ENCODE measurements at regions not wholly inside any gene's neighbourhood (a gene's known extent, or its start where the extent isn't known, plus 50 kb on each side); places are given as distances from the start of the nearest gene placed in this dataset.
"Not testable (repeated sequence)": the region's sequence is repeated elsewhere in the genome, so short reads cannot be mapped to it uniquely, and the experiment has no call there.

DNA sequence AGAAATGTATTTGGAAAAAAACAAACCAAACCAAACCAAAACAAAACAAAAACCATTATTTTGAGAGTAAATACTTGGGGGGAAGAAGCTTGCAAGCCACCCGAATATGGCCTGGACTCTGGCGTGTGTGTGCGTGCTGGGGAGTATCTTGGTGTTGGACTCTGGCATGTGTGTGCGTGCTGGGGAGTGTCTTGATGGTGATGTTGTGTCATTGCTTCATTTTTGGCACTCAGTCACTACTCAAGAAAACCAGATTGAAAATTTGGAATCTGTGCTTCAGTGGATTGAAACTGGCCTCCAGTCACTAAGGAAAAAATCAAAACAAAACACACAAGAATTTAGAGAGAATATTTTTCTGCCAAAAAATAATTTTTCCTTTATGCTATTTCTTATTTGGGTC, 76.1 kb downstream of the ARRDC3 start:
- ChIA-PET POLR2A (no interaction called here), CTCF (interaction anchor here (1.7 kb wide), 1 partner anchor 9 kb away, joined by 4 read pairs; no protein-coding TSS in a partner anchor)
- TF ChIP-seq, protein P1, sequence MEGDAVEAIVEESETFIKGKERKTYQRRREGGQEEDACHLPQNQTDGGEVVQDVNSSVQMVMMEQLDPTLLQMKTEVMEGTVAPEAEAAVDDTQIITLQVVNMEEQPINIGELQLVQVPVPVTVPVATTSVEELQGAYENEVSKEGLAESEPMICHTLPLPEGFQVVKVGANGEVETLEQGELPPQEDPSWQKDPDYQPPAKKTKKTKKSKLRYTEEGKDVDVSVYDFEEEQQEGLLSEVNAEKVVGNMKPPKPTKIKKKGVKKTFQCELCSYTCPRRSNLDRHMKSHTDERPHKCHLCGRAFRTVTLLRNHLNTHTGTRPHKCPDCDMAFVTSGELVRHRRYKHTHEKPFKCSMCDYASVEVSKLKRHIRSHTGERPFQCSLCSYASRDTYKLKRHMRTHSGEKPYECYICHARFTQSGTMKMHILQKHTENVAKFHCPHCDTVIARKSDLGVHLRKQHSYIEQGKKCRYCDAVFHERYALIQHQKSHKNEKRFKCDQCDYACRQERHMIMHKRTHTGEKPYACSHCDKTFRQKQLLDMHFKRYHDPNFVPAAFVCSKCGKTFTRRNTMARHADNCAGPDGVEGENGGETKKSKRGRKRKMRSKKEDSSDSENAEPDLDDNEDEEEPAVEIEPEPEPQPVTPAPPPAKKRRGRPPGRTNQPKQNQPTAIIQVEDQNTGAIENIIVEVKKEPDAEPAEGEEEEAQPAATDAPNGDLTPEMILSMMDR (IDR thresholded peaks at IDR 0.05; ENCODE audit: insufficient read depth, low read length, missing control alignments), result no peak

DNA sequence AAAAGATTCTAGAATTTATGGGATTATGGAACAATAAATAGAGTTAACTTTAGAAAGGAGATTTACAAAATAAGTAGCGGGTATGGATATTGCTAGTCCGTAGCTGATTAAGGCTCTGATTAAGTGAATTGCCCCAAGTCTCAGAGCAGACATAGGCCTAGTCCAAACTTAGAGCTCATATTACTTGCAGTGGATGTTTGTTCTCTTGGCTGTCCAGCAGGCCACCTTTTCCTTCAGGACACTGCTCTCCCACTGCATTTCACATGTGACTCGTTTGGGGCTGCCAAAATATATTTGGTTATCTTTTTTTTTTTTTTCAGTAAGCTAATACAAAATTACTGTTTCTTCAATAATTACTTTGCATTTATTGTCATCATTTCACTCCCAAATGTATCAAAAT, 76.6 kb downstream of the ARRDC3 start:
- POLR2A ChIA-PET, result no interaction called here
- no peak overlapping the region for H3K4me3 ChIP-seq (ENCODE audit: low read depth, low read length)
- CTCF ChIA-PET, result interaction anchor here (0.8 to 1.7 kb wide), 2 partner anchors 9 to 22 kb away, joined by 4 read pairs; no protein-coding TSS in a partner anchor
- no peak for DNase-seq (ENCODE audit: low read depth, low spot score)
- TF ChIP-seq, protein P1 (IDR thresholded peaks at IDR 0.05; ENCODE audit: insufficient read depth, low read length, missing control alignments), result no peak

More for the DNA sequence above, 76.1 kb downstream of the ARRDC3 start:
- H3K4me3 ChIP-seq (ENCODE audit: low read depth, low read length), result no peak overlapping the region
- no peak for DNase-seq (ENCODE audit: low read depth, low spot score)

DNA sequence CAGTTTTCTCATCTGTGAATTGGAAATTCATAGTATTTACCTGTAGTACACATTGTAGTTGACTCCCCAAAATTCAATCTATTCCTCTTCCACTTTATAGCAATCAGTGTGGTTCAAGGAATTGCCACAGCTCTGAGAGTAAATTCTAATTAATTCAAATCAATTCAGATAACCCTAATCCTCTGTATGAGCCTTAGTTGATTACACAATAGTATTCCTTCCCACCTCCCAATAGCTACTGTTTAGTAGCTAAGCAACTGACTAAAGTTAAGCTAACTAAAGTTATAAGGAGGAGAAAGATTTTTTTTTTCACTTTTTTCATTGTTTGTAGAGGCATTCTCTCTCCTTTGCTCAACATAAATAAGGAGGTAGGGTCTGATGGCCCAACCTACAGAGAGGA, 77.5 kb downstream of the ARRDC3 start:
- H3K4me3 ChIP-seq (ENCODE audit: low read depth, low read length), result no peak overlapping the region
- TF ChIP-seq, protein P1 (IDR thresholded peaks at IDR 0.05; ENCODE audit: insufficient read depth, low read length, missing control alignments), result no peak
- POLR2A ChIA-PET, result no interaction called here
- CTCF ChIA-PET, result interaction anchor here (1.7 kb wide), 1 partner anchor 10 kb away, joined by 4 read pairs; no protein-coding TSS in a partner anchor
- no peak for DNase-seq (ENCODE audit: low read depth, low spot score)

DNA sequence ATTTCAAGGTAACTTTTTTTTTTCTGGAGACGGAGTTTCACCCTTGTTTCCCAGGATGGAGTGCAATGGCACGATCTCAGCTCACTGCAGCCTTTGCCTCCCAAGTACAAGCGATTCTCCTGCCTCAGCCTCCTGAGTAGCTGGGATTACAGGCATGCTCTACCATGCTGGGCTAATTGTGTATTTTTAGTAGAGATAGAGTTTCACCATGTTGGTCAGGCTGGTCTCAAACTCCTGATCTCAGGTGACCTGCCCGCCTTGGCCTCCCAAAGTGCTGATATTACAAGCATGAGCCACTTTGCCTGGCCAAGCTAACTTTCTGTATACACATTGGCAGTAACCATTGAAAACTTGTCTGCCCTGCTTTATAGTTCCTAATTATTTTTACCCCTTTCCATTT, 79.1 kb downstream of the ARRDC3 start:
- POLR2A ChIA-PET; H3K4me3 ChIP-seq (ENCODE audit: low read depth, low read length); DNase-seq (ENCODE audit: low read depth, low spot score); CTCF ChIA-PET: not testable (repeated sequence)

DNA sequence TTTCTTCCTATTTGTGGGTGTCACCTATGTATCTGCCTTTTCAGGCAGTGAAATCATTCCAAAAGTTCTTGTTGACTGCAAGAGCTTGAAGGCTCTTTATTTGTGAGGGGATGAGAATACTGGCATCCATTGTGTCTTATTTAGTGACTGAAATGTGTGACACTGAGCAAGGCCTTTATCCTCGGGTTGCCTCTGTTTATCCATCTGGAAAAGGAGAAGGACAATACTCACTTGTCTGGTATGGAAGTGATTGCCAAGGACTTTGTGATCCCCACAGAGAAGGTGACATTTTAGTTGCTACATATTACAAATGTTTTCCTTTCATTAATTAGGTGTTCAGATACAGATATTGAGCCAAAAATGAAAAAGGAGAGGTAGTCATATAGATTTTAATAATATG, 80.2 kb downstream of the ARRDC3 start:
- TF ChIP-seq, protein P1 (IDR thresholded peaks at IDR 0.05; ENCODE audit: insufficient read depth, low read length, missing control alignments), result no peak
- ChIA-PET CTCF (interaction anchor here (0.5 to 3.2 kb wide), 4 partner anchors 9 to 82 kb away, joined by 3 to 17 read pairs (median 6); no protein-coding TSS in a partner anchor), POLR2A (no interaction called here)
- no peak for DNase-seq (ENCODE audit: low read depth, low spot score)
- H3K4me3 ChIP-seq (ENCODE audit: low read depth, low read length), result no peak overlapping the region

DNA sequence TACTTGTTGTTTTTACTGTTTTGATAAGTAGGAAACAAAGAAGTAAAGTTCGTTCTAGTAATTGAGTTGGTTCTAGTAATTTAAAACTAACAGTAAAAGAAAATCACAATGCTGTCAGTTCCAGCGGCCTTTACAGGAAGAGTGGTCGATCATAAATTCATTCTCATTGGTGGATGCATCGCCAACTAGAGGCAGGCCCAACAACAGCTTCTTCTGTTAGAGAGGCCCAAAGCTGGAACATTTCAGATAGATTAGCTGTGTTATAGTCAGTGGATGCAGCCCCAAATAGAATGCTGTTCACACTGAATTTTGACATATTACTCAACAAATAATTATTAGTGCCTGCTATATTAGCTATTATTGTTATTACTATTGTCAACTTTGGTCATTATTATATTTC, 80.8 kb downstream of the ARRDC3 start:
- TF ChIP-seq, protein P1 (IDR thresholded peaks at IDR 0.05; ENCODE audit: insufficient read depth, low read length, missing control alignments), result no peak
- DNase-seq (ENCODE audit: low read depth, low spot score), result no peak
- CTCF ChIA-PET, result interaction anchor here (0.5 to 3.2 kb wide), 6 partner anchors 10 to 83 kb away, joined by 3 to 17 read pairs (median 4); no protein-coding TSS in a partner anchor
- H3K4me3 ChIP-seq (ENCODE audit: low read depth, low read length), result no peak overlapping the region
- POLR2A ChIA-PET, result no interaction called here
